Gastroesophageal sphincter (tissue), 3 donors: ENCODE measurements at regions not wholly inside any gene's neighbourhood (a gene's known extent, or its start where the extent isn't known, plus 50 kb on each side); places are given as distances from the start of the nearest gene placed in this dataset.

Experiments
- CTCF ChIP-seq, 4 experiments: fragments of 200-600 bp in 2 of 4; fragments of 450-650 bp in 2 of 4; sonication (generic) in 1 of 4; IDR thresholded peaks; one replicate each; pipeline ENCODE4 v1.5.1; 2017 to 2019; ENCODE audit warnings: antibody characterized with exemption in 4 of 4, mild to moderate bottlenecking in 2 of 4, moderate library complexity in 2 of 4
- POLR2AphosphoS5 ChIP-seq: sonication (generic); formaldehyde crosslinking; IDR thresholded peaks from one replicate; pipeline ENCODE4 v1.6.1; 2017; ENCODE audit warnings: antibody characterized with exemption

GRCh38 chr5:158014372-158014771, 155.4 kb upstream of the CLINT1 start:
- TF ChIP-seq CTCF (IDR thresholded peaks at IDR 0.05) = no peak
- TF ChIP-seq POLR2AphosphoS5 = no peak
